ENCODE measurements at regions not wholly inside any gene's neighbourhood (a gene's known extent, or its start where the extent isn't known, plus 50 kb on each side); places are given as distances from the start of the nearest gene placed in this dataset.

GRCh38 chr1:244948416-244948815 lies 84.1 kb upstream of the HNRNPU start:
- no peak overlapping the region for H3K4me3 Mint-ChIP-seq
- H3K36me3 Mint-ChIP-seq = no peaks in the 10 kb centered on the region
- no peak overlapping the region for H3K27ac Mint-ChIP-seq
- DNase-seq = no peak
- no peaks in the 10 kb centered on the region for H3K4me1 Mint-ChIP-seq
- CTCF ChIA-PET = no interaction called here
- H3K27me3 Mint-ChIP-seq = peaks cover 8% of the 10 kb centered on the region
- no peaks in the 10 kb centered on the region for H3K9me3 Mint-ChIP-seq

DNA sequence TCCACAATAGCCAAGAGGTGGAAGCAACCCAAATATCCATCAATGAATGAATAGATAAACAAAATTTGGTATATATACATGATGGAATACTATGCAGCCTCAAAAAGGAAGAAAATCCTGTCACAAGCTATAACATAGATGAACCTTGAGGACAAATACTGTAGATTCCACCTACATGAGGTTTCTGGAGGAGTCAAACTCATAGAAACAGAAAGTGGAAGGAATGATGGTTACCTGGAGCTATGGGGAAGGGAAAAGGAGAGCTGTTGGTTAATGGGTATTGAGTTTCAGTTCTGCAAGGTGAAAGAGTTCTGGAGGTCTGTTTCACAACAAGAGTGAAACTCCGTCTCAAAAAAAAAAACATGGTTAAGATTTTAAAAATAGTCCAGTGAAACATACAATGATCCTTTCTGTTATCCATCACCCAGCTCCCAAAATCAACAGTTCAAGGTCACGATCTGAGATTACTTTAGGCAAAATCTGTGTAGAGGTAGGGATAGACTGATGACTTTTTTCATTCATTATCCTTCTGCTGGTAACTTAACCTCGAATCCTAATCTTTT lies 80.8 kb upstream of the HNRNPU start:
- no peak for DNase-seq
- Mint-ChIP-seq H3K27me3 (peaks cover 5% of the 10 kb centered on the region), H3K27ac (no peak overlapping the region), H3K36me3 (no peaks in the 10 kb centered on the region), H3K4me3 (no peak overlapping the region), H3K9me3 (no peaks in the 10 kb centered on the region), H3K4me1 (no peaks in the 10 kb centered on the region)
- CTCF ChIA-PET = interaction anchor here (0.6 kb wide), 1 partner anchor 57 kb away, joined by 4 read pairs; no protein-coding TSS in a partner anchor

DNA sequence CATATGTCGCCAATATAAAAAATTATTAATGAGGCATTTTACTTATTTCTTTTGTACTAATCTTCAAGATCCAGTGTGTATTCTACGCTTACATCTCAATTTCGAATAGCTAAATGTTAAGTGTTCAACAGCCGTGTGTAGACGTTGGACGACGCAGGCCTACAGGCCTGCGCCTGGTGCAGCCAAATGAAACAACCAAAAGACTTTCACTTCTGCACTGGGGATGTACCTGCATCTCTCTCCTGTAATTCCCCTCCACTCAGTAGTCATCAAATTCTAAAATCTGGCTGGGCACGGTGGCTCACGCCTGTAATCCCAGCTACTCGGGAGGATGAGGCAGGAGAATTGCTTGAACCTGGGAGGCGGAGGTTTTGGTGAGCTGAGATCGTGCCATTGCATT lies 76.8 kb upstream of the HNRNPU start:
- Mint-ChIP-seq H3K4me3 (no peak overlapping the region), H3K27me3 (peaks cover 5% of the 10 kb centered on the region), H3K27ac (no peak overlapping the region), H3K4me1 (no peaks in the 10 kb centered on the region), H3K36me3 (no peaks in the 10 kb centered on the region), H3K9me3 (no peaks in the 10 kb centered on the region)
- no peak for DNase-seq
- CTCF ChIA-PET = no interaction called here

DNA sequence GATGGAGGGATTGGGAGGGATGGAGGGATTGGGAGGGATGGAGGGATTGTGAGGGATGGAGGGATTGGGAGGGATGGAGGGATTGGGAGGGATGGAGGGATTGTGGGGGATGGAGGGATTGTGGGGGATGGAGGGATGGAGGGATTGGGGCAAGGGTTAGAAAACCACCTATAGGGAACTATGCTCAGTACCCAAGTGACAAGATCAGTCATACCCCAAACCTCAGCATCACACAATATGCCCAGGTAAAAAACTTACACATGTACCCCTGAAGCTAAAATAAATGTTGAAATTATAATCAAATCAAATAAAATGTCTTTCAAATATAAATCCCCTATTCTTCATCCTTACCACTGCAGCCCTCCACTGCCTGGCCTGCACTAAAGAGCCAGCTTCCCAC lies 72.8 kb upstream of the HNRNPU start:
- H3K27ac Mint-ChIP-seq = no peak overlapping the region
- CTCF ChIA-PET = no interaction called here

GRCh38 chr1:244920911-244921761 lies 56.8 kb upstream of the HNRNPU start:
- Mint-ChIP-seq H3K36me3 (no peaks in the 10 kb centered on the region), H3K27ac (no peak overlapping the region), H3K27me3 (peaks cover 16% of the 10 kb centered on the region), H3K9me3 (no peaks in the 10 kb centered on the region), H3K4me3 (no peak overlapping the region), H3K4me1 (peaks cover 11% of the 10 kb centered on the region)
- no peak for DNase-seq
- CTCF ChIA-PET = no interaction called here

More for the DNA sequence above, 72.8 kb upstream of the HNRNPU start:
- Mint-ChIP-seq H3K36me3 (no peaks in the 10 kb centered on the region), H3K9me3 (no peaks in the 10 kb centered on the region), H3K27me3 (no peaks in the 10 kb centered on the region), H3K4me1 (no peaks in the 10 kb centered on the region), H3K4me3 (no peak overlapping the region)
- no peak for DNase-seq

DNA sequence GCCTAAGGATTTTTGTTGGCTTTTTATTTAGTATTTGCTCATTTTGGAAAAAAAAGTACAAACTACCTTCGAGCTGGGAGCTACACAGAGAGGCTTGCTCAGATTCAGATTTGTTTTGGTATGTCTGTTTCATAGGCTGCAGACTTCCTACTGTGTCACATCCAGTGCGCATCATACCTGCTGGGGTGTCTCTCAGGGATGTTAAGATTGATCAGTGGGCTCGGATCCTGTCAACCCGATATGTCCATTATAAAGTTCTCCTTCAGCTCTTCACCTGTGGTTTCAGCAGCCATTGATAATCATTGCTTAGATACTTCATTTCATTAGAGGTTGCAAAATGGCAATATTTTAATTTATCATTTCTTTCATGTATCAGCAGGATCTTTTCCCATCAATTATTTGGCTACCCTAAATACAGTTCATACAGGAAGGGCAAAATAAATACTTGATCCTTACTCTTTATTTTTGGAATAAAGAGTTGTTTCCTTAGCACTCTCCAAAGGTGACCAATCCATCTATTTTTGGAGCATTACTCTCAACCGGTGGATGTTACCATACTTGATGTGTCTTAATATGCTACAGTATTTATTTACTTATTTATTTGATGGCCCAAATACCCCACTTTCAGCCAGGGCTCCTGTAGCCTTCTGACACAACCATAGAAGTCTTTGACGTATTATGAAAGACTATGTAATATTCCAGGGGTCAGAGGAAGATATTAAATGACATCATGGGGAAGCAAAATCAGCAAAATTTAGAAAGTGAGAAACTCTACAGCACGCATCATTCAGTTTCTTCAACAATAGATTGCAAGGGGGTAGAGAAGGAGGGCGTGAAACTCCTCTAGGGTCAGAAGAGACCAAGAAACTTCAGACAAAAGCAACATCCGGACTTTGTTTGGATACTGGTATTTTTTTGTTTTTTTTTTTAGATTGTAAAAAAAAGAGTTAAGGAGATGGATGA lies 55.3 kb upstream of the HNRNPU start:
- H3K4me1 Mint-ChIP-seq = peaks cover 11% of the 10 kb centered on the region
- CTCF ChIA-PET = no interaction called here
- peaks cover 16% of the 10 kb centered on the region for H3K27me3 Mint-ChIP-seq
- no peaks in the 10 kb centered on the region for H3K9me3 Mint-ChIP-seq
- no peak overlapping the region for H3K27ac Mint-ChIP-seq
- no peaks in the 10 kb centered on the region for H3K36me3 Mint-ChIP-seq
- peak overlapping the region; percentile 72 for H3K4me3 Mint-ChIP-seq
- no peak for DNase-seq

- Mint-ChIP-seq H3K27me3 (peaks cover 19% of the 10 kb centered on the region), H3K4me3 (peak overlapping the region; percentile 79)
Measured at GRCh38 chr1:244918421-244919319, 54.3 kb upstream of the HNRNPU start.

DNA sequence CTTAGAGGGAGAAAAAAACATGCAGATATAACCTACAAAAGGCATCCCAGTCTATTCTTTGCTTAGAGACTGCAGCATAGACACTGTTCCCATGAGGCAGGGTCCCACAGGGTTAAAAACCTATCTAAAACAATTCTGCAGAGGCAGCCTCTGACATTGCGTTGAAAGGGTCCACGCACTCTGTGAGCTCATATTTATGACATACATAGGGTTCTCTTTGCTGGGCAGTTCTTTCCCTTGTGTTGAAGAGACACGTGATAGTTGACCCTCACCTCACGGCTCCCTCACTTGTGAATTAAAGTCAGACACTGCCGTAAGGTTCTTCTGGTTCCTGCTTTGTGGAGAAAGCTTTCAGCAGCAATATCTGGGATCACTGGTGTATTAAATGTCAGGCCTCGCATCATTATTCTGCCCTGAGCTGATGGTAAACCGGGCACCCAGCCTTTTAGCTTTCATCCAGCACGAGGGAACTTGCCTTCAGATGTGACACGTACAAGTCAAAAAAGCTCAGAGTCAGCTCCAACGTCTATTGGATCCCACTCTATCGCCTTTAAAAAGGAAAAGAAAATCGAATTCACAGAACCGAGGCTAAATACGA lies 52.8 kb upstream of the HNRNPU start:
- no peaks in the 10 kb centered on the region for H3K9me3 Mint-ChIP-seq
- CTCF ChIA-PET = interaction anchor here (1.7 kb wide), 1 partner anchor 125 kb away, joined by 4 read pairs; no protein-coding TSS in a partner anchor
- H3K27me3 Mint-ChIP-seq = peaks cover 19% of the 10 kb centered on the region
- H3K4me3 Mint-ChIP-seq = no peak overlapping the region
- H3K36me3 Mint-ChIP-seq = no peaks in the 10 kb centered on the region
- no peak overlapping the region for H3K27ac Mint-ChIP-seq
- DNase-seq = no peak
- peaks cover 11% of the 10 kb centered on the region for H3K4me1 Mint-ChIP-seq

More at GRCh38 chr1:244918421-244919319, 54.3 kb upstream of the HNRNPU start:
- Mint-ChIP-seq H3K27ac (no peak overlapping the region), H3K4me1 (peaks cover 11% of the 10 kb centered on the region), H3K36me3 (no peaks in the 10 kb centered on the region), H3K9me3 (no peaks in the 10 kb centered on the region)
- CTCF ChIA-PET = no interaction called here
- DNase-seq = peak; percentile 62

- no peak for DNase-seq
- H3K9me3 Mint-ChIP-seq = no peaks in the 10 kb centered on the region
- peaks cover 11% of the 10 kb centered on the region for H3K4me1 Mint-ChIP-seq
- H3K27ac Mint-ChIP-seq = no peak overlapping the region
- H3K4me3 Mint-ChIP-seq = no peak overlapping the region
- peaks cover 19% of the 10 kb centered on the region for H3K27me3 Mint-ChIP-seq
- CTCF ChIA-PET = interaction anchor here (0.8 to 1.7 kb wide), 2 partner anchors 54 to 114 kb away, joined by 4 to 5 read pairs; no protein-coding TSS in a partner anchor
- no peaks in the 10 kb centered on the region for H3K36me3 Mint-ChIP-seq
Measured at GRCh38 chr1:244915736-244916135, 51.4 kb upstream of the HNRNPU start.

DNA sequence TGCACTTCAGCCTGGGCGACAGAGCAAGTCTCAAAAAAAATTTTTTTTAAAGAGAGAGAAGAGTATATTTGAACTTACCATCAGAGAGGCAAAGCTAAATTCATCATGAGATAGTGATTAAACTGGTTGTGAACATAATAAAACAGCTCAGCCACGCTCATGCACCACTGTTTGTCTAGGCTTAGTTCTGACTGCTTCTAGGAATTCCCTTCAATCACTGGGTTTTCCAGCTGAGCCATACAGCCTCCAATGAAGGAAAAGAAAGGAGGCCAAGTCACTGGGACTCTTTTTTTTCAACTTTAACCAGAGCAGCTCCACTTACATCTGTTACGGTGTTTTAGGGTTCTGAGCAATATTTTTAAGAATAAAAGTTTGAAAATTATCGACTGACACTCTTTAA lies 50.4 kb upstream of the HNRNPU start:
- H3K27me3 Mint-ChIP-seq = peaks cover 19% of the 10 kb centered on the region

More for the DNA sequence above, 50.4 kb upstream of the HNRNPU start:
- no peak overlapping the region for H3K4me3 Mint-ChIP-seq
- CTCF ChIA-PET = interaction anchor here (1.7 kb wide), 1 partner anchor 113 kb away, joined by 5 read pairs; no protein-coding TSS in a partner anchor
- no peaks in the 10 kb centered on the region for H3K36me3 Mint-ChIP-seq
- no peak for DNase-seq
- H3K4me1 Mint-ChIP-seq = peaks cover 11% of the 10 kb centered on the region
- no peaks in the 10 kb centered on the region for H3K9me3 Mint-ChIP-seq
- H3K27ac Mint-ChIP-seq = no peak overlapping the region

Data from activated naive CD4-positive, alpha-beta T cell treated with anti-CD3 and anti-CD28 coated beads, Interleukin-2, amount 10 ng/mL, durations not matched to agents 7 days and 5 days (primary cell).